H1 (cell line): ENCODE measurements at regions not wholly inside any gene's neighbourhood (a gene's known extent, or its start where the extent isn't known, plus 50 kb on each side); places are given as distances from the start of the nearest gene placed in this dataset.

Source experiments
- NRF1 ChIP-seq: IDR thresholded peaks from 2 replicates; pipeline ENCODE4 v1.6.1; 2011; ENCODE audit warnings: mild to moderate bottlenecking, low read depth, low read length, improper control_type of control experiment
- RNF2 ChIP-seq: fragments of 200-900, 300-1000 bp; sonication (generic); IDR thresholded peaks from 2 replicates; pipeline ENCODE4 v1.7.1; 2016; ENCODE audit warnings: borderline replicate concordance, low read depth, mild to moderate bottlenecking, antibody characterized with exemption, low read length; ENCODE audit not compliant: poor library complexity, severe bottlenecking; ENCODE audit errors: missing control alignments
- TBP ChIP-seq: IDR thresholded peaks from 2 replicates; pipeline ENCODE4 v1.6.1; 2011; ENCODE audit warnings: low read depth, low read length, improper control_type of control experiment

- TF ChIP-seq TBP (no peak), RNF2 (no peak), NRF1 (no peak)
These were observed 95.6 kb upstream of the E2F7 start (continued) for GRCh38 chr12:77160931-77161330.
